VCaP (cell line): ENCODE measurements at regions not wholly inside any gene's neighbourhood (a gene's known extent, or its start where the extent isn't known, plus 50 kb on each side); places are given as distances from the start of the nearest gene placed in this dataset.

ENCODE experiments used
- H3K27ac ChIP-seq: fragments of 450-650 bp; 2 replicates; pipeline ENCODE4 v1.5.1; 2017
- TF ChIP-seq, protein P1 (sequence below): fragments of 450-650 bp; conservative IDR thresholded peaks from 2 replicates; pipeline ENCODE4 v1.5.1; 2017; ENCODE audit warnings: mild to moderate bottlenecking, moderate library complexity

DNA sequence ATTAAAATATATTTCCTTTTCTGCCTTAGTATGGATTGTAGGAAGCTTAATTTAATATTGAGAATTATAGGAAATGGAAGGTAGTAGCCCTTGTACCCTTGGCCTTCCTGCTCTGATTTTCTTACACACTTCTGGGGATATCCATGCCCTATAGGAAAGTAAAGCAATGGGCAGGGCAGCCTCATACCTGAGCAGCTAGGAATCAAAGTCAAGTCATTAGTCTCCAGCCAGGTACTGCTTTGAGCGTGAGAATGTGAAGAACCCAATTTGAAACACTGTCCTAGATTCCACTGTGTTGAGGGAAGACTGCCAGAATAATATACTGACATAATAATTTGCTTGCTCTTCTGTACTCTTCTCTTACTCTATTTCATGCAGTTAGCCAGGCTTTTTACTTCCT is 51.0 kb upstream of the L3MBTL3 start:
- no peak overlapping the region for H3K27ac ChIP-seq
- TF ChIP-seq, protein P1, sequence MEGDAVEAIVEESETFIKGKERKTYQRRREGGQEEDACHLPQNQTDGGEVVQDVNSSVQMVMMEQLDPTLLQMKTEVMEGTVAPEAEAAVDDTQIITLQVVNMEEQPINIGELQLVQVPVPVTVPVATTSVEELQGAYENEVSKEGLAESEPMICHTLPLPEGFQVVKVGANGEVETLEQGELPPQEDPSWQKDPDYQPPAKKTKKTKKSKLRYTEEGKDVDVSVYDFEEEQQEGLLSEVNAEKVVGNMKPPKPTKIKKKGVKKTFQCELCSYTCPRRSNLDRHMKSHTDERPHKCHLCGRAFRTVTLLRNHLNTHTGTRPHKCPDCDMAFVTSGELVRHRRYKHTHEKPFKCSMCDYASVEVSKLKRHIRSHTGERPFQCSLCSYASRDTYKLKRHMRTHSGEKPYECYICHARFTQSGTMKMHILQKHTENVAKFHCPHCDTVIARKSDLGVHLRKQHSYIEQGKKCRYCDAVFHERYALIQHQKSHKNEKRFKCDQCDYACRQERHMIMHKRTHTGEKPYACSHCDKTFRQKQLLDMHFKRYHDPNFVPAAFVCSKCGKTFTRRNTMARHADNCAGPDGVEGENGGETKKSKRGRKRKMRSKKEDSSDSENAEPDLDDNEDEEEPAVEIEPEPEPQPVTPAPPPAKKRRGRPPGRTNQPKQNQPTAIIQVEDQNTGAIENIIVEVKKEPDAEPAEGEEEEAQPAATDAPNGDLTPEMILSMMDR = no peak

DNA sequence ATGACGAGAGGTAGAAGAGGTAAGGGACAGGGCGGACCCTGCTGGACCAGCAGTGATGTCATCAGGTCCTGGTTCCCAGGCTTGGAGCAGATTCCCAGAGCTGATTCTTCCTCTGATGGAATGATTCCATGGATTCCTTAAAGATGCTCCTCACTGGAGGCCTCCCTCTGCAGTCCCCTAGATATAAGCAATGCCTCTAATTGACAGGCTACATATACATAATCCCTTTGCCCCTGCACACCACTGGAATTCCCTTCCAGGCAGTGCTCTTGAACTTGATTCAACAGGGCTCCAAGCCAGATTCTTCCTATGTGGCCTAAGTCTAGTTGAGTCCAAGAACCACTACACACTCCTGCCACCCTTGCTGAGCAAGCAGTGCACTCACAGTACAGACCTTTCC is 52.3 kb upstream of the L3MBTL3 start:
- no peak overlapping the region for H3K27ac ChIP-seq
- TF ChIP-seq, protein P1 = no peak

DNA sequence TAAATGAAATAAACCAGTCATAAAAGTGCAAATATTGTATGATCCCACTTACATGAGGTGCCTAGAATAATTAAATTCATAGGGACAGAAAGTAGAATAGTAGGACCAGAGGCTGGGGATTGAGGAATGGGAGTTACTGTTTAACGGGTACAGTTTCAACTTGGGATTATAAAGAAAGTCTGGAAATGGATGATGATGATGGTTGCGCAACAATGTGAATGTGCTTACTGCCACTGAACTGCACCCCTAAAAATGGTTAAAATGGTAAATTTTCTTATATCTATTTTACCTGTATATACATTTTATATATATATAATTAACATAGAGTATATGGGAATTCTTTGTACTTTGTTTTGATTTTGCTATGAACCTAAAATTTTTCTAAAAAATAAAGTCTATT is 53.3 kb upstream of the L3MBTL3 start:
- TF ChIP-seq, protein P1 = no peak
- no peak overlapping the region for H3K27ac ChIP-seq

DNA sequence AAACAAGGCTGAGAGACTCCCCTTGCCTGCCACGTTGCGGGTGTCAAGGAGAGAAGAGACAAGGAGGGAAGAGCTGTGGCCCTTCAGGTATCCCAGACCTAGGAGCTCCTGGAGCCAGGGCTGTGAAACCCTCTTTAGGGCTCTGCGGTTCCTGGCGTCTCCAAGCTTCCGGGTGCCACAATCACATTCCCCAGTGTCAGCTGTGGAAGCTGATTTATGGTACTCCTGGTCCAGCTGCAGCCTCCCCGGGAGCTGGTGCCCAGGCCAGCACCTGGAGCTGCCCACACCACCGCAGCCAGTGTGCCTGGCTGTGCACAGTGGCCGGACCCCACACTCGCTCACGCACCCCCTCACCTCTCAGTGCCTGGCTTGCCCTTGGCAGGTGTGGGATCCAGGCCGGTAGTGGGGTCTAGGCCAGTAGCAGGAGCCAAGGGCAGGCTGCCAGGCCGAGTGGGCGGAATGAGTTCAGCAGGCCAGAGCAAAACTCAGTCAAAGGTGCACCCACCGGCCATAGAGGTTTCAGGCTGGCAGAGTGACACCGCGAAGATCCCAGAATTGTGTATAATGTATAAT is 58.9 kb upstream of the L3MBTL3 start:
- no peak overlapping the region for H3K27ac ChIP-seq
- TF ChIP-seq, protein P1 = no peak

DNA sequence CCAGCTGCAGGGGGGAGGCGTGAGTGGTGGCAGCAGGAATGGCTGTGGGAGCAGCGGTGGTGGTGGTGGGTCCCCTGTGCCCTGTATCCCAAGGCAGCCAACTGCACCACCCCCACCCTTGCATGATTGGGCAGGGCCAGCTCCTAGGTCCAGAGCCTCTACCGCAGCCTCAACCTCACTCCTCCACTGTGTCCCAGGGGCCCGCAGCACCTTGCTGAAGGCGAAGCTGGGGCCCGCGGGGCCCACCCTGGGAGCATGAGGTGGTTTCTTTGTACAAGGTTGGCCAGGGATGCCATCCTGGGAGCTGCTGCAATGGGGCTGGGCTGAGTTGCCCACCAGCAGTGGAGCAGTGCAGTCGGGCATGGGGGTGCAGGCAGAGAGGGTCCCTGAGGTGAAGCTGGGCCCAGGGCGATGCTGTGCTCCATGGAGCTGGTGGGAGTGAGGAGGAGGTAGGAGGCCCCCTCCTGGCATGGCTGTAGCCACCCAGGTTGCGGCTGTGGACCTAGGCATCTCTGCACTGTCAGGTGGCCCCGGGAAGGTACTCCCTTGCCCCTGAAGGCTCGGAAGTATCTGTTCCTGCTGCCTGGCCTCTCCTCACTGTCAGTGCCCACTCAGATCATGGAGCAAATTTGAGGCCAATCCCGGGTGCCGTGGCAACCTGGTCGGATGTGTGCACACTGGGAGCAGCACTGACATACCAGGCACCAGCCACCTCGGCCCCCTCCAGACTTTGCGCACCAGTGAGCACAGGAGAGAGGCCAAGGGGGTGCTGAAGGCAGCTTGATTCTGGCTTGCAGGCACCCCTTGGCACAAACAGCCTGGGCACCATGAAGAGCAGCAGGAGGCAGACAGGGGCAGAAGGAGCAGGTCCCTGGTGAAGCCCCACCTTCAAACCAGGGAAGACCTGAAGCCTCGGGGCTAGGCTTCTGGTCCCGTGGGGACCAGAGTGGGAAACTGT is 60.2 kb upstream of the L3MBTL3 start:
- TF ChIP-seq, protein P1 = no peak
- no peak overlapping the region for H3K27ac ChIP-seq

DNA sequence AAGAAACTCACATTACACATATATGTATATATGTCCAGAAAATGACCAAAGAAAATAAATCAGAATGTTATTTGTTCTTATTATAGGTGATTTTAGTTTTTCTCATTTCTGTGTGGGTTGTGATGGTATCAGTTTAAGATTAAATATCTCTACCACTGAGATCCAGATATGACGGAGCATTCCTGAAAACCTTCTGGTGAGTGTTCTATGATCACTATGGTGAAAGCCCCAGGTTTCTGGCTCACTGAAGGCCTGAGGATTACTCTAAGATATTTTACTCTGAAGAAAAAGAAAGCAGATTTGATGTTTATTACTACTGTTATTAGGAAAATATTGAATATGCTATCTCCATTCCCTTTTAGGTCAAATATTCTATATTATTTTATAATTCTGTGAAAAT is 62.8 kb upstream of the L3MBTL3 start:
- TF ChIP-seq, protein P1 = no peak
- no peak overlapping the region for H3K27ac ChIP-seq

DNA sequence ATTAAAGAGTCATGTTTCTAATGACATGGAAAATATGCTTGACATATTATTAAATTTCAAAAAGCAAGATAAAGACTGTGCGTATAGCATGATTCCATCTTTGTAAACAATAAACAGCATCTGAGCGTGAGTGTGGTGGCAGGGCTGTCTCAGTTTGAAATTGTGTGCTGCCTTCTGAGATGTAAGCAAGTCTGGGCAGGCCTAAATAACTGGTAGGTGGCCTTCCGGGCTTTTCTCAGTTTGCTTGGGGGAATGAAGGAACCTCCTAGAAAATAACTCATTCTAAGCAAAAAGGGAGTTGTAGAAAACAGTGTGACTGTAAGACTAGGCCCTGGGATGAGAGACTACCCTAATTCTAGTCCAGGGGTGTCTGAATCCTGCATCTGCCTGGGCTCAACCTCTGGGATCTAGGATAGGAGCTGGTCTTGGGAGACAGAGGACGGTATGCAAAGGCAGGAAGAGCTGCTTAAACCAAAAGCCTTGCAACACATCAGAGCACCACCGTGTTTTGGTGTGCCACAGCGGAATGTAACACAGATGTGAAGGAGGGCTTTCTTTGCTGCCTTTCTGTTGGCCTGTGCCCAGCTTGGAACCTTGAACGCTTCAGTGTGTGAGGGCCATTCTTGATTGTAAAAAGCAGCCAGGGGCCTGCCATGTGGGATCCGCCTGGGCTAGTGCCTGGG is 63.5 kb upstream of the L3MBTL3 start:
- no peak overlapping the region for H3K27ac ChIP-seq
- TF ChIP-seq, protein P1 = no peak
